ENCODE measurements at regions not wholly inside any gene's neighbourhood (a gene's known extent, or its start where the extent isn't known, plus 50 kb on each side); places are given as distances from the start of the nearest gene placed in this dataset.

DNA sequence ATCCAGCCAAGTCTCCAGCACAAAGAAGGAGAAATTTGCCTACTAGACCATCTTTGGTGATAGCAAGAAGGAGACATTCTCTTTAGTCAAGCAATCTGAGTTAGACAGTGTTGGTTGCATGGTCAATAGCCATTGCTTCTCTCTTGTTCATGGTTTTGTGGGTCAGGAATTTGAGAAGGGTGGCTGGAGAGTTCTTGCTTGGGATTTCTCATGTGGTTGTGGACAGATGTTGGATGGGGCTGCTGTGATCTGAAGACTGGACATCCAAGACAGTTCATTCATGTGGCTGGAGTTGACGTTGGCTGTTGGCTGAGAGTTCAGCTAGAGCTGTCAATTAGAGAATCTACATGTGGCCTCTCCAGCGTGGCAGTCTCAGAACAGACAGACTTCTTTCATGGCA lies 322.3 kb upstream of the PRDM1 start:
- TF ChIP-seq ZNF8 (CRISPR knock-in tag; IDR thresholded peaks at IDR 0.05) (no peak), ZFP30 (CRISPR knock-in tag; IDR thresholded peaks at IDR 0.05) (no peak), ZC3H10 (CRISPR knock-in tag; IDR thresholded peaks at IDR 0.05) (no peak), CSDC2 (CRISPR knock-in tag; IDR thresholded peaks at IDR 0.05) (no peak), SNAI2 (CRISPR knock-in tag; IDR thresholded peaks at IDR 0.05) (no peak), OSR1 (CRISPR knock-in tag; IDR thresholded peaks at IDR 0.05) (no peak), RARB (CRISPR knock-in tag; IDR thresholded peaks at IDR 0.05) (no peak), ARNTL (CRISPR knock-in tag; IDR thresholded peaks at IDR 0.05; ENCODE audit: borderline replicate concordance, low read depth) (no peak)
- TF ChIP-seq, protein P1, sequence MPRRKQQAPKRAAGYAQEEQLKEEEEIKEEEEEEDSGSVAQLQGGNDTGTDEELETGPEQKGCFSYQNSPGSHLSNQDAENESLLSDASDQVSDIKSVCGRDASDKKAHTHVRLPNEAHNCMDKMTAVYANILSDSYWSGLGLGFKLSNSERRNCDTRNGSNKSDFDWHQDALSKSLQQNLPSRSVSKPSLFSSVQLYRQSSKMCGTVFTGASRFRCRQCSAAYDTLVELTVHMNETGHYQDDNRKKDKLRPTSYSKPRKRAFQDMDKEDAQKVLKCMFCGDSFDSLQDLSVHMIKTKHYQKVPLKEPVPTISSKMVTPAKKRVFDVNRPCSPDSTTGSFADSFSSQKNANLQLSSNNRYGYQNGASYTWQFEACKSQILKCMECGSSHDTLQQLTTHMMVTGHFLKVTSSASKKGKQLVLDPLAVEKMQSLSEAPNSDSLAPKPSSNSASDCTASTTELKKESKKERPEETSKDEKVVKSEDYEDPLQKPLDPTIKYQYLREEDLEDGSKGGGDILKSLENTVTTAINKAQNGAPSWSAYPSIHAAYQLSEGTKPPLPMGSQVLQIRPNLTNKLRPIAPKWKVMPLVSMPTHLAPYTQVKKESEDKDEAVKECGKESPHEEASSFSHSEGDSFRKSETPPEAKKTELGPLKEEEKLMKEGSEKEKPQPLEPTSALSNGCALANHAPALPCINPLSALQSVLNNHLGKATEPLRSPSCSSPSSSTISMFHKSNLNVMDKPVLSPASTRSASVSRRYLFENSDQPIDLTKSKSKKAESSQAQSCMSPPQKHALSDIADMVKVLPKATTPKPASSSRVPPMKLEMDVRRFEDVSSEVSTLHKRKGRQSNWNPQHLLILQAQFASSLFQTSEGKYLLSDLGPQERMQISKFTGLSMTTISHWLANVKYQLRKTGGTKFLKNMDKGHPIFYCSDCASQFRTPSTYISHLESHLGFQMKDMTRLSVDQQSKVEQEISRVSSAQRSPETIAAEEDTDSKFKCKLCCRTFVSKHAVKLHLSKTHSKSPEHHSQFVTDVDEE (CRISPR knock-in tag; IDR thresholded peaks at IDR 0.05): no peak
- TF ChIP-seq, protein P2, sequence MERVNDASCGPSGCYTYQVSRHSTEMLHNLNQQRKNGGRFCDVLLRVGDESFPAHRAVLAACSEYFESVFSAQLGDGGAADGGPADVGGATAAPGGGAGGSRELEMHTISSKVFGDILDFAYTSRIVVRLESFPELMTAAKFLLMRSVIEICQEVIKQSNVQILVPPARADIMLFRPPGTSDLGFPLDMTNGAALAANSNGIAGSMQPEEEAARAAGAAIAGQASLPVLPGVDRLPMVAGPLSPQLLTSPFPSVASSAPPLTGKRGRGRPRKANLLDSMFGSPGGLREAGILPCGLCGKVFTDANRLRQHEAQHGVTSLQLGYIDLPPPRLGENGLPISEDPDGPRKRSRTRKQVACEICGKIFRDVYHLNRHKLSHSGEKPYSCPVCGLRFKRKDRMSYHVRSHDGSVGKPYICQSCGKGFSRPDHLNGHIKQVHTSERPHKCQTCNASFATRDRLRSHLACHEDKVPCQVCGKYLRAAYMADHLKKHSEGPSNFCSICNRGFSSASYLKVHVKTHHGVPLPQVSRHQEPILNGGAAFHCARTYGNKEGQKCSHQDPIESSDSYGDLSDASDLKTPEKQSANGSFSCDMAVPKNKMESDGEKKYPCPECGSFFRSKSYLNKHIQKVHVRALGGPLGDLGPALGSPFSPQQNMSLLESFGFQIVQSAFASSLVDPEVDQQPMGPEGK (CRISPR knock-in tag; IDR thresholded peaks at IDR 0.05; ENCODE audit: borderline replicate concordance): no peak
- no peak for ATAC-seq

DNA sequence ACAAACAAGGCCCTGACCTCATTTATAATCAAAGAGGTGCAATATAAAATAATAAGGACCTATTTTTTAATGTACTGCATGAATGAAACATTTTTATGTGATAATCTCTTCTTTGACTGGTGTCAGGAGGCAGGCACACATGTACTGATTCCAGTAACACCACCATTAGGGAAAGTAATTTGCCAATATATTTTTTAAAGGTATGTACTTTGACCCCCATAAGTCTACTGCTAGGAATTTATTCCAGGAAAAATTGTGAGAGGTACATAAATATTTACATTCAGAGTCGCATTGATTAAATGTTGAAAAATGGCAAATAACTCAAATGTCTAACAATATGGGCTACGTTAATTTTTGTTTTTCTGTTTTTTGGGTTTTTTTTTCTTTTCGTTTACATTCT lies 325.4 kb upstream of the PRDM1 start:
- TF ChIP-seq, protein P3, sequence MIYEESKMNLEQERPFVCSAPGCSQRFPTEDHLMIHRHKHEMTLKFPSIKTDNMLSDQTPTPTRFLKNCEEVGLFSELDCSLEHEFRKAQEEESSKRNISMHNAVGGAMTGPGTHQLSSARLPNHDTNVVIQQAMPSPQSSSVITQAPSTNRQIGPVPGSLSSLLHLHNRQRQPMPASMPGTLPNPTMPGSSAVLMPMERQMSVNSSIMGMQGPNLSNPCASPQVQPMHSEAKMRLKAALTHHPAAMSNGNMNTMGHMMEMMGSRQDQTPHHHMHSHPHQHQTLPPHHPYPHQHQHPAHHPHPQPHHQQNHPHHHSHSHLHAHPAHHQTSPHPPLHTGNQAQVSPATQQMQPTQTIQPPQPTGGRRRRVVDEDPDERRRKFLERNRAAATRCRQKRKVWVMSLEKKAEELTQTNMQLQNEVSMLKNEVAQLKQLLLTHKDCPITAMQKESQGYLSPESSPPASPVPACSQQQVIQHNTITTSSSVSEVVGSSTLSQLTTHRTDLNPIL (CRISPR knock-in tag; IDR thresholded peaks at IDR 0.05; ENCODE audit: low read depth): no peak
- no peak for TF ChIP-seq OSR1 (CRISPR knock-in tag; IDR thresholded peaks at IDR 0.05)
- TF ChIP-seq ZNF565 (CRISPR knock-in tag; conservative IDR thresholded peaks at IDR 0.05; ENCODE audit: low read depth): no peak
- TF ChIP-seq RARB (CRISPR knock-in tag; IDR thresholded peaks at IDR 0.05): no peak
- no peak for TF ChIP-seq TOX (CRISPR knock-in tag; IDR thresholded peaks at IDR 0.05; ENCODE audit: borderline replicate concordance)
- no peak for TF ChIP-seq ESRRG (CRISPR knock-in tag; IDR thresholded peaks at IDR 0.05)
- TF ChIP-seq, protein P4, sequence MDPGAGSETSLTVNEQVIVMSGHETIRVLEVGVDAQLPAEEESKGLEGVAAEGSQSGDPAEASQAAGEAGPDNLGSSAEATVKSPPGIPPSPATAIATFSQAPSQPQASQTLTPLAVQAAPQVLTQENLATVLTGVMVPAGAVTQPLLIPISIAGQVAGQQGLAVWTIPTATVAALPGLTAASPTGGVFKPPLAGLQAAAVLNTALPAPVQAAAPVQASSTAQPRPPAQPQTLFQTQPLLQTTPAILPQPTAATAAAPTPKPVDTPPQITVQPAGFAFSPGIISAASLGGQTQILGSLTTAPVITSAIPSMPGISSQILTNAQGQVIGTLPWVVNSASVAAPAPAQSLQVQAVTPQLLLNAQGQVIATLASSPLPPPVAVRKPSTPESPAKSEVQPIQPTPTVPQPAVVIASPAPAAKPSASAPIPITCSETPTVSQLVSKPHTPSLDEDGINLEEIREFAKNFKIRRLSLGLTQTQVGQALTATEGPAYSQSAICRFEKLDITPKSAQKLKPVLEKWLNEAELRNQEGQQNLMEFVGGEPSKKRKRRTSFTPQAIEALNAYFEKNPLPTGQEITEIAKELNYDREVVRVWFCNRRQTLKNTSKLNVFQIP (CRISPR knock-in tag; IDR thresholded peaks at IDR 0.05; ENCODE audit: borderline replicate concordance, low read depth): no peak
- no peak for TF ChIP-seq ZNF8 (CRISPR knock-in tag; IDR thresholded peaks at IDR 0.05)
- no peak for TF ChIP-seq ZFP3 (CRISPR knock-in tag; IDR thresholded peaks at IDR 0.05)
- no peak for TF ChIP-seq SNAI2 (CRISPR knock-in tag; IDR thresholded peaks at IDR 0.05)
- TF ChIP-seq PPARA (CRISPR knock-in tag; IDR thresholded peaks at IDR 0.05; ENCODE audit: borderline replicate concordance): no peak
- TF ChIP-seq ARNTL (CRISPR knock-in tag; IDR thresholded peaks at IDR 0.05; ENCODE audit: borderline replicate concordance, low read depth): no peak
- TF ChIP-seq ZNF70 (CRISPR knock-in tag; IDR thresholded peaks at IDR 0.05): no peak
- no peak for TF ChIP-seq ISL1 (CRISPR knock-in tag; IDR thresholded peaks at IDR 0.05)
- no peak for TF ChIP-seq BACH2 (CRISPR knock-in tag; IDR thresholded peaks at IDR 0.05; ENCODE audit: borderline replicate concordance)
- TF ChIP-seq ZFP30 (CRISPR knock-in tag; IDR thresholded peaks at IDR 0.05): no peak
- TF ChIP-seq GLIS3 (CRISPR knock-in tag; IDR thresholded peaks at IDR 0.05): no peak
- TF ChIP-seq, protein P5, sequence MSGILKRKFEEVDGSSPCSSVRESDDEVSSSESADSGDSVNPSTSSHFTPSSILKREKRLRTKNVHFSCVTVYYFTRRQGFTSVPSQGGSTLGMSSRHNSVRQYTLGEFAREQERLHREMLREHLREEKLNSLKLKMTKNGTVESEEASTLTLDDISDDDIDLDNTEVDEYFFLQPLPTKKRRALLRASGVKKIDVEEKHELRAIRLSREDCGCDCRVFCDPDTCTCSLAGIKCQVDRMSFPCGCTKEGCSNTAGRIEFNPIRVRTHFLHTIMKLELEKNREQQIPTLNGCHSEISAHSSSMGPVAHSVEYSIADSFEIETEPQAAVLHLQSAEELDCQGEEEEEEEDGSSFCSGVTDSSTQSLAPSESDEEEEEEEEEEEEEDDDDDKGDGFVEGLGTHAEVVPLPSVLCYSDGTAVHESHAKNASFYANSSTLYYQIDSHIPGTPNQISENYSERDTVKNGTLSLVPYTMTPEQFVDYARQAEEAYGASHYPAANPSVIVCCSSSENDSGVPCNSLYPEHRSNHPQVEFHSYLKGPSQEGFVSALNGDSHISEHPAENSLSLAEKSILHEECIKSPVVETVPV (CRISPR knock-in tag; IDR thresholded peaks at IDR 0.05): no peak
- no peak for ATAC-seq

DNA sequence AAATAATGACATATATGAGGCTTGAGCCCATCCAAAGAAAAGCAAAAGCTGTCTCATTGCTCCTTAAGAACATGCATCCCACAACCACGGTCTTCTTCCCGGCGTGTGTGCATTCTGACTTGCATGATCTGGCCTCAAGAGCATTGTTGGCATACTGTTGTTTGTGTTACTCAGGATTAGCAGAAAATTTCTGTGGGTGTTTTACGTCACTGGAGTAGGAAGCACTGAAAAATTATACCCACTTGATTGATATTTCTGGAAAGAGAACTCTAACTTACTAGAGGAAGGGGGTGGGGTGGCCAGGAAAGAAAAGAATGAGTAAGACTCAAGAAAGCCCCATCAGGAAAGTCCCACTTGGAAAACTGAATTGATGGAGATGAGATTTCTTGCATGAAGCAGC lies 326.2 kb upstream of the PRDM1 start:
- peak; percentile 79 for ATAC-seq
- TF ChIP-seq BACH2 (CRISPR knock-in tag; IDR thresholded peaks at IDR 0.05; ENCODE audit: borderline replicate concordance): no peak
- no peak for TF ChIP-seq ESRRG (CRISPR knock-in tag; IDR thresholded peaks at IDR 0.05)
- TF ChIP-seq ZNF8 (CRISPR knock-in tag; IDR thresholded peaks at IDR 0.05): no peak
- no peak for TF ChIP-seq TCF4 (CRISPR knock-in tag; IDR thresholded peaks at IDR 0.05; ENCODE audit: borderline replicate concordance)
- TF ChIP-seq ZC3H10 (CRISPR knock-in tag; IDR thresholded peaks at IDR 0.05): no peak
- TF ChIP-seq SNAI2 (CRISPR knock-in tag; IDR thresholded peaks at IDR 0.05): no peak
- TF ChIP-seq, protein P4 (CRISPR knock-in tag; IDR thresholded peaks at IDR 0.05; ENCODE audit: borderline replicate concordance, low read depth): no peak
- TF ChIP-seq RARB (CRISPR knock-in tag; IDR thresholded peaks at IDR 0.05): no peak
- TF ChIP-seq ZNF70 (CRISPR knock-in tag; IDR thresholded peaks at IDR 0.05): no peak
- TF ChIP-seq, protein P2 (CRISPR knock-in tag; IDR thresholded peaks at IDR 0.05; ENCODE audit: borderline replicate concordance): no peak
- no peak for TF ChIP-seq ZFP30 (CRISPR knock-in tag; IDR thresholded peaks at IDR 0.05)
- no peak for TF ChIP-seq CSDC2 (CRISPR knock-in tag; IDR thresholded peaks at IDR 0.05)
- no peak for TF ChIP-seq GLIS3 (CRISPR knock-in tag; IDR thresholded peaks at IDR 0.05)
- TF ChIP-seq TOX (CRISPR knock-in tag; IDR thresholded peaks at IDR 0.05; ENCODE audit: borderline replicate concordance): no peak
- TF ChIP-seq ARNTL (CRISPR knock-in tag; IDR thresholded peaks at IDR 0.05; ENCODE audit: borderline replicate concordance, low read depth): no peak

All from SK-N-SH treated with all-trans-retinoic acid at 6 μM for 48 hours (cell line).